ENCODE measurements at regions not wholly inside any gene's neighbourhood (a gene's known extent, or its start where the extent isn't known, plus 50 kb on each side); places are given as distances from the start of the nearest gene placed in this dataset.

DNA sequence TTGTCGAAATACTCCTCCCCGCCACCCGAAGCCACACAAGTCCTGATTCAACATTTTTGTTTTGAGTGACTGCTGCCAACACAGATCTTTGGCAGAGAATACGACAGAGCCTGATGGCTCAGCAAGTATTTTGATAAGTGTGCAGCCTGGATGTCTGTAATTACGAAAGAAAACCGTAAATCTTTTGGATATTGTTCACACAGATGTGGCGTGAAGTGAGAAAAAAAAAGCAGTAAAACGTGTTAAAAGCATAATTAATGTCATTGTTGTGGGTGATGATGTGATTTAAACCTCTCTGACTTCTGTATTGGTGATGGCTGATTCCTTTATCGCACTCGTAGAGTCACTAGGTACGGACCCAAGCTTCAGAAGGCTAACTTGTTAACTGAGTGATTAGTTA, 98.7 kb downstream of the PHETA1 start:
- TF ChIP-seq, protein P1, sequence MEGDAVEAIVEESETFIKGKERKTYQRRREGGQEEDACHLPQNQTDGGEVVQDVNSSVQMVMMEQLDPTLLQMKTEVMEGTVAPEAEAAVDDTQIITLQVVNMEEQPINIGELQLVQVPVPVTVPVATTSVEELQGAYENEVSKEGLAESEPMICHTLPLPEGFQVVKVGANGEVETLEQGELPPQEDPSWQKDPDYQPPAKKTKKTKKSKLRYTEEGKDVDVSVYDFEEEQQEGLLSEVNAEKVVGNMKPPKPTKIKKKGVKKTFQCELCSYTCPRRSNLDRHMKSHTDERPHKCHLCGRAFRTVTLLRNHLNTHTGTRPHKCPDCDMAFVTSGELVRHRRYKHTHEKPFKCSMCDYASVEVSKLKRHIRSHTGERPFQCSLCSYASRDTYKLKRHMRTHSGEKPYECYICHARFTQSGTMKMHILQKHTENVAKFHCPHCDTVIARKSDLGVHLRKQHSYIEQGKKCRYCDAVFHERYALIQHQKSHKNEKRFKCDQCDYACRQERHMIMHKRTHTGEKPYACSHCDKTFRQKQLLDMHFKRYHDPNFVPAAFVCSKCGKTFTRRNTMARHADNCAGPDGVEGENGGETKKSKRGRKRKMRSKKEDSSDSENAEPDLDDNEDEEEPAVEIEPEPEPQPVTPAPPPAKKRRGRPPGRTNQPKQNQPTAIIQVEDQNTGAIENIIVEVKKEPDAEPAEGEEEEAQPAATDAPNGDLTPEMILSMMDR (conservative IDR thresholded peaks at IDR 0.05), result no peak
- TF ChIP-seq ZFX (IDR thresholded peaks at IDR 0.05), result no peak
